HUES48 (cell line): ENCODE measurements at regions not wholly inside any gene's neighbourhood (a gene's known extent, or its start where the extent isn't known, plus 50 kb on each side); places are given as distances from the start of the nearest gene placed in this dataset.

Source experiments
- H3K27ac ChIP-seq: one replicate; pipeline ENCODE4 v1.7.0; 2013; ENCODE audit warnings: low read depth, low read length, inconsistent platforms
- H3K27me3 ChIP-seq: 2 replicates; pipeline ENCODE4 v1.6.1; 2013; ENCODE audit warnings: mild to moderate bottlenecking, low read length; ENCODE audit not compliant: control insufficient read depth, insufficient read depth
- H3K36me3 ChIP-seq: 2 replicates; pipeline ENCODE4 v1.6.1; 2013; ENCODE audit warnings: low read length; ENCODE audit not compliant: control insufficient read depth, insufficient read depth
- H3K4me1 ChIP-seq: 2 replicates; pipeline ENCODE4 v1.6.1; 2013; ENCODE audit warnings: mild to moderate bottlenecking, low read length; ENCODE audit not compliant: control insufficient read depth, insufficient read depth
- H3K4me3 ChIP-seq: 2 replicates; pipeline ENCODE4 v1.5.1; 2013; ENCODE audit warnings: mild to moderate bottlenecking, low read depth, low read length
- H3K9ac ChIP-seq: 2 replicates; pipeline ENCODE4 v1.6.1; 2013; ENCODE audit warnings: mild to moderate bottlenecking, low read depth, low read length, moderate library complexity
- H3K9me3 ChIP-seq: 2 replicates; pipeline ENCODE4 v1.6.1; 2013; ENCODE audit warnings: low read length; ENCODE audit not compliant: control insufficient read depth, insufficient read depth

DNA sequence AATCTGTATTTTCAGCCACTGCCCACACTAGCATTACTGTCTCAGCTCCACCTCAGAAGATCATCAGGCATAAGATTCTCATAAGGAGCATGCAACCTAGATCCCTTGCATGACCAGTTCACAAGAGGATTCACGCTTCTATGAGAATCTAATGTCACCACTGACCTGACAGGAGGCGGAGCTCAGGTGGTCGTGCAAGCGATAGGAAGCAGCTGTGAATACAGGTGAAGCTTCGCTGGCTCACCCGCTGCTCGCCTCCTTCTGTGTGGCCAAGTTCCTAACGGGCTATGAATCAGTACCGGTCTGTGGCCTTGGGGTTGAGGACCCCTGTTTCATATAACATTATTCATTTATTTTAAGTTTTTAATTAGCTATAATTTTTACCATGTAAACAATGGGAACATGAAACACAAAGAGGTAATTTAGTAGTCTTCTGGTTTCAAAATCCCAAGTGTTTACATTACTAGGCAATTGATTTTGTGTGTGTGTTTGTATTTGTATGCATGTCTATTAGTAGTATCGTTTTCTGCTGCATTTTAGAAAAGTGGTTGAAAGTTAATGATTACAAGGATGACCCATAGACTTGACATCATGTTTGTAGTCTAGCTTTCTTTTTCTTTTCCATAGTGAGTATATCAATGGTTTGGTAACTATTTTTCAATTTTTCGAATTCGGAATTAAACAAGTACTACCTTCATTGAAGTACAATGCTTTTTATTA is 159.4 kb downstream of the TENT4A start:
- Histone ChIP-seq H3K4me3 (no peak overlapping the region), H3K36me3 (no peaks in the 10 kb centered on the region), H3K9ac (no peak overlapping the region), H3K27me3 (no peaks in the 10 kb centered on the region), H3K4me1 (no peaks in the 10 kb centered on the region), H3K27ac (no peak overlapping the region), H3K9me3 (peaks cover 4% of the 10 kb centered on the region; the same call in 1 of the 2 replicates)

DNA sequence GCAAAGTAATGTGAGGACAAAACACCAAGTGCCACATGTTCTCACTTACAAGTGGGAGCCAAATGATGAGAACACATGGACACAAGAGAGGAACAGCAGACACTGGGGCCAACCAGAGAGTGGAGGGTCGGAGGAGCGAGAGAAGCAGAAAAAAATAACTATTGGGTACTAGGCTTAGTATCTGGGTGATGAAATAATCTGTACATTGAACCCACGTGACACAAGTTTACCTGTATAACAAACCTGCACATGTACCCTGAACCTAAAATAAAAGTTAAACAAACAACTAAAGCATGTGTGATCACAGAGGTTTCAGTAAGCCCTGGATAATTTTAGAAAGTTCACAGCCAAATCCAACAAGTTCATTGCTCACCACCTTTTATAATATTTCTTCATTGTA is 160.1 kb downstream of the TENT4A start:
- H3K9me3 ChIP-seq: peaks cover 3% of the 10 kb centered on the region; the same call in 1 of the 2 replicates
- no peak overlapping the region for H3K27ac ChIP-seq
- H3K9ac ChIP-seq: no peak overlapping the region
- H3K36me3 ChIP-seq: no peaks in the 10 kb centered on the region
- H3K27me3 ChIP-seq: no peaks in the 10 kb centered on the region
- H3K4me1 ChIP-seq: no peaks in the 10 kb centered on the region
- no peak overlapping the region for H3K4me3 ChIP-seq

DNA sequence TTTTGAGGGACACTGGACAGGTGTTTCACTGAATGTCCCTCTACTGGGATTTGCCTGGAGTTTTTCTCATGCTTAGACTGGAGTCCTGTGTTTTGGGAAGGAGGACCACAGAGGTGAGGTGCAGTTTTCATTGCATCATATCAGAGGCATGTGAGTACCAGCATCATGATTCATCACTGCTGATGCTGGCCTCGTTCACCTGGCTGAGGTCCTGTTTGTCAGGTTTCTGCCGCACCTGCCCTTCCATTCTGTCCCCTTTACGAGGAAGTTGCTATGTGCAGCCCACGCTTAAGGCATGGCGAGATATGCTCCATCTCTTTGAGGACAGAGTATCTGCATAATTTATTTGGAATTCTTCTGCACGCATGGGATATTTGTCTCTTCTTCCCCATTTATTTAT is 162.1 kb downstream of the TENT4A start:
- no peaks in the 10 kb centered on the region for H3K36me3 ChIP-seq
- no peak overlapping the region for H3K27ac ChIP-seq
- H3K27me3 ChIP-seq: no peaks in the 10 kb centered on the region

DNA sequence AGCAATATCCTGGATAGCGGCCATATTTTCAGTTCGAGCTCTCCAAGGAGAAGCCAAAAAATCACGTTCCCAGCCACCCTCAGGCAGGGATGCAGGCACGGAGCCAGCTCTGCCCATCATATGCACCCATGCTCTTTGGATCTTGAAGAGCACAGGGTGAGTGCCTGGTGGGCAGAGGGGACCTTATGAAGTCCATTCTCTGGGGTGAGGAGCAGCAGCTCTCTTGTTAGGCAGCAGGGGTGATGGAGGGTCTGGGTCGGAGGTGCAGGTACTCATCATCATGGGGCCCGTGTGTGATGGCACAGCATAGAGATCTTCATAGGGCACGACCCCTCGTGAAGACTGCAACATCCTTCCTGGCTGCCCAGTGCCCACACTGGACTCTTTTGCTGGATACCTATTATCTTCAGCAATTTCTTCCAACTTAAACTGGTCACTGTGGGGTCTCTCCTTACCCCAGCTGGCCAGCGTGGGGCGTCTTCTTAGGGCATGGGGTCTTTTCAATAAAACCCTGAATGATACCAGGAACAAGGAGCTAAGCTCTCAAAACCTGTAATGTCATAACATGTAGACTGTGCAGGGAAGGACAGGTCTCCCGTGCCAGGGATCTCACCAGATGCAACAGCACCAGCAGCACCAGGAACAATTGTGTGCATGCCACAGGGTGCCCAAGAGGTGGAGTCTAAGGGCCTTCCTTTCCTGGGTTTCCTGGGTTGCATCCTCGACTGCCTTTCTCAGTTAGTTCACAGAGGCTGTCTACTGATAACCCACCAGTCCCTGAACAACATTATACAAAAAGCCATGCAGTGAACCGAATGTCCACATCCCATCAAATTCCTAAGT is 165.0 kb downstream of the TENT4A start:
- H3K9ac ChIP-seq: no peak overlapping the region
- H3K4me3 ChIP-seq: no peak overlapping the region
- H3K36me3 ChIP-seq: no peaks in the 10 kb centered on the region
- no peaks in the 10 kb centered on the region for H3K4me1 ChIP-seq
- no peaks in the 10 kb centered on the region for H3K27me3 ChIP-seq
- H3K27ac ChIP-seq: no peak overlapping the region
- H3K9me3 ChIP-seq: no peaks in the 10 kb centered on the region; the same call in 1 of the 2 replicates

More for the DNA sequence above, 162.1 kb downstream of the TENT4A start:
- H3K9me3 ChIP-seq: no peaks in the 10 kb centered on the region; the same call in 1 of the 2 replicates
- no peak overlapping the region for H3K4me3 ChIP-seq
- no peaks in the 10 kb centered on the region for H3K4me1 ChIP-seq
- H3K9ac ChIP-seq: no peak overlapping the region

DNA sequence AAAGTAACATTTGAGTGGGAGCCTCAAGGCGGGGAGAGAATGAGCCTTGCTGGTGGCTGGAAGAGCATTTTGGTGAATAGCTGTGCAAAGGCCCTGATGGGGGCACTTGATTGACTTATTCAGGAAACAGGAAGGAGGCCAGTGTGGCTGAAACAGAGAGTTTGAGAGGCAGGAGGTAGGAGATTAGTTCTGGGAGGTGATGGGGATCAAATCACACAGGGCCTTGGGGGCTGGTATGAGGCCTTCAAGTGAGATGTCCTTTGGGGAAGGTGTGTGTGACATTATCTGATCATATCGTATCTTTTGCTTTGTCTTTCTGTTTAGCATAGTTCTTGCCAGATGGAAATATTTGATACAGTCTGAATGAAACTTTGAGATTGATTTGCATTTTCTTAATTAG is 172.3 kb downstream of the TENT4A start:
- Histone ChIP-seq H3K9ac (no peak overlapping the region), H3K36me3 (no peaks in the 10 kb centered on the region), H3K4me1 (no peaks in the 10 kb centered on the region), H3K9me3 (peaks cover 27% of the 10 kb centered on the region), H3K27me3 (no peaks in the 10 kb centered on the region), H3K4me3 (no peak overlapping the region), H3K27ac (no peak overlapping the region)

DNA sequence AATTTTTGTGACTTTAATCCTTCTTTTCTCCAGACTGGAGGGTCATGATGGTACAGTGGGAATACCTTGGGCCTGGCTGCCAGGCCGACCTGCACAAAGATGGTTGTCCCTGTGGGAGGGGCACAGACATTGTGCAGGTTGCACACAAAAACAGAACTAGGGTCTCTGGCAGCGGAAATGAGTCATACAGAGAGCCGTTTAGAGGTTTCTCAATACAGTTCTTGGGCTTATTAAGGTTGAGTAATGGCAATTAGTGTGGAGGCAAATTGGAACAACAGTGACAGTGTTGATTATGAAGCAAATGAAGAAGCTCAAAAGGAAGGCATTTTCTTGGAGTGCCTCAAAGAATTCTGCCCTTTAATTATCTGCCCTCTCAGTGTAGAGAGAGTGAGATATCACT is 173.6 kb downstream of the TENT4A start:
- Histone ChIP-seq H3K9ac (no peak overlapping the region), H3K4me1 (no peaks in the 10 kb centered on the region), H3K27me3 (no peaks in the 10 kb centered on the region), H3K4me3 (no peak overlapping the region), H3K27ac (no peak overlapping the region), H3K36me3 (no peaks in the 10 kb centered on the region), H3K9me3 (peaks cover 27% of the 10 kb centered on the region)

DNA sequence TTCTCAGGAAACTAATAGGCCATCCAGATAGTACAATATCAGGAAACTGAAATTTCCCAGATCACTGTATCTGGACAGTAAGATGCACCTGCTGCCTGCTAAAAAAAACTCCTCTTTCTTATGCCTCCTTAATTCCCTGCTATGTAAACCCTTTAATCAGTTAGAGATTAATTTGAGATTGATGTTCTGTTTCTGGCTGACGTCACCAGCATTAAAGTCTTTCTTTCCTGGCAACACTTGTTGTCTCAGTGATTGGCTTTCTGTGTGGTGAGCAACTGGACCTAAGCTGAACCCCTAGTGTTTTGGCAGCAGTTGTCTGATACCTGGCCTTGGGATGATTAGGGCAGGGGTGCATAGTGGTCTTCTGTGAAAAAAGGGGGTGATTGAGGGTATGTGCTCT is 175.8 kb downstream of the TENT4A start:
- Histone ChIP-seq H3K9me3 (peaks cover 27% of the 10 kb centered on the region), H3K36me3 (no peaks in the 10 kb centered on the region)

DNA sequence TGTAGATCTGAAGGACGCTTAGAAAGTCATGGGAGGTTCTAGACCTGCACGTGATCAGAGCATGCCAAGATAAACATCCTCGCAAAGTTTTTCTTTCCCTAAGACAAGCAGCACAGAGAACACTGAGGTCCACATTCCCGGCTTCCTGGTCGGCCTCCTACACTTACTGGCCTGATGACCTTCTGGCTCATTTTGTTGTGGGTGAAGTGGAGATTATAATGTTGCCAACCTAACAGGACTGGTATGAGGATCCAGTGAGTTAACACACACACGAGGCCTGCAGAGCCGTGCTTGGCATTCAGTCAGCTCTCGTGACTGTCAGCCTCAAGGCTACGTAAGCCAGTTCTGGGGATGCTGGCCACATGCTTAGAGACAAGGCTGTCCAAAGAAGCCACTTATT is 186.0 kb downstream of the TENT4A start:
- Histone ChIP-seq H3K36me3 (no peaks in the 10 kb centered on the region), H3K9me3 (no peaks in the 10 kb centered on the region), H3K4me1 (no peaks in the 10 kb centered on the region), H3K27me3 (no peaks in the 10 kb centered on the region), H3K27ac (no peak overlapping the region), H3K4me3 (no peak overlapping the region), H3K9ac (no peak overlapping the region)

More for the DNA sequence above, 175.8 kb downstream of the TENT4A start:
- Histone ChIP-seq H3K9ac (no peak overlapping the region), H3K4me3 (no peak overlapping the region), H3K27me3 (no peaks in the 10 kb centered on the region), H3K4me1 (no peaks in the 10 kb centered on the region), H3K27ac (no peak overlapping the region)

DNA sequence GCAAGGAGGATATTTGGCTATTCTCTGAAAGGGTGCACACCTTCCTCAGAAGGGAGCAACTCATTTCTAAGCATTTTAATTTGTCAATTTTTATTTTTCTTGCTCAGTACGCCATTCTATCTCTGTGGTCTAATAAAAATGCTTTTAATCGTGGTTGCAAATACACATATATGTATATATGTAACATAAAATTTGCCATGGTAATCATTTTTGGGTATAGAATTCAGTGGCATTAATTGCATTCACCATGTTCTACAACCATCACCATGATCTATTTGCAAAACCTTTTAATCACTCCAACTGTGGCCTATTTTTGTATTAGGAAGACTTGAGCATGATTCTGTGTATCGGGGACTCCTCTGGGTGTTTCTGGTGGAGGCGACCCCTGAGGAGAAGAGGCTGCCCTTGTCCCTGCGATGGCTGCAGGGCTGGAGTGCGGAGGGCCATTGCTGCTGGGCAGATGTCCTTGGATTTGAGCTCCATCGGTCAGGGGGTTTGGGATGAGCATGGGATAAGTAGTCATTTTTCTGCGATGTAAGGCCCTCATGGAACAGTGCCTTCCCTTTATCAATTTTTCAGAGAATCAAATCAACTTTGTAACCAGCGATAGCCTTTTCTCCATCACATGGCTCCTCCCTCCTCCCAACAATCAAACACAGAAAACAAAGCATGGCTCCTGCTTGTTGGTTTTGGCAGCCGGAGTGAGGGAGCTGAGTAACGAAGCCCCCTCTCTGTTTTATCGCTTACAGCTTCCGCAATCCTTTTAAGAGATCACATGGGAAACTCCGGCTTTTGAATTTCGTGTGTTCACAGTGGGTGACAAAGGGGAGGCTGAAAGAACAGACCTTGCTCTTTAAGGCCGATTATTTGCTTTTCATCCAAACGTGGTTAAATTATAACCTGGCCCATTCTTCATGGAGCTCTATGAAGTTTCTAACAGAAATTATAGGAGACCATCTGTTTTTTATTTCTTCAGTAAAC is 187.3 kb downstream of the TENT4A start:
- H3K4me3 ChIP-seq: no peak overlapping the region
- H3K36me3 ChIP-seq: no peaks in the 10 kb centered on the region
- no peak overlapping the region for H3K9ac ChIP-seq
- no peaks in the 10 kb centered on the region for H3K4me1 ChIP-seq
- H3K9me3 ChIP-seq: no peaks in the 10 kb centered on the region
- H3K27ac ChIP-seq: peak overlapping the region; percentile 2
- no peaks in the 10 kb centered on the region for H3K27me3 ChIP-seq

DNA sequence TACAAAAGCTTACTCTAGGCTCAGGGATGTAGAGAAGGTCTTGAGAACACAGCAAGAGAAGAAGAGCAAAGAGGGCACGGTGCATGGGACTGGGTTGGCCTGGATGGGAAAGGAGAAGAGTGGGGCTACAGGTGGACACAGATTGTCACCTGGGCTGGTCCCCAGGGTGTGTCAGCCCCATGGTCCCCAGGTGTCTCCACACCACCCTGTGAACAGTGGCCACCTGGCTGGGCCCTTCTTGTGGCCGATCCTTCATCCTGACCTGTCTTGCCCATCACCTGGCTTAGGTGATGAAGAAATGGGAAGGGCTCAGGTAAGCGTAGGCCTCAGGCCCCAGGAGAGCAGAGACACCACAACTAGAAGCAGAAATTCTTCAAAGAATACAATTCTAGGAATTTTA is 188.9 kb downstream of the TENT4A start:
- H3K4me1 ChIP-seq: no peaks in the 10 kb centered on the region
- no peaks in the 10 kb centered on the region for H3K27me3 ChIP-seq
- H3K9me3 ChIP-seq: no peaks in the 10 kb centered on the region
- H3K36me3 ChIP-seq: no peaks in the 10 kb centered on the region
- no peak overlapping the region for H3K27ac ChIP-seq
- H3K9ac ChIP-seq: no peak overlapping the region
- H3K4me3 ChIP-seq: no peak overlapping the region
